GM23248 (cell line): ENCODE measurements at regions not wholly inside any gene's neighbourhood (a gene's known extent, or its start where the extent isn't known, plus 50 kb on each side); places are given as distances from the start of the nearest gene placed in this dataset.

Experiments used
- EZH2 ChIP-seq: fragments of 200-600 bp; sonication (generic); IDR thresholded peaks from 2 replicates; pipeline ENCODE4 v1.6.1; 2018; ENCODE audit warnings: antibody characterized with exemption, mild to moderate bottlenecking; ENCODE audit not compliant: insufficient read depth, poor library complexity, severe bottlenecking
- EZH2phosphoT487 ChIP-seq: fragments of 200-600 bp; sonication (generic); IDR thresholded peaks from 2 replicates; pipeline ENCODE4 v1.6.1; 2018; ENCODE audit warnings: antibody characterized with exemption, moderate library complexity, mild to moderate bottlenecking, low read depth; ENCODE audit not compliant: insufficient read depth

DNA sequence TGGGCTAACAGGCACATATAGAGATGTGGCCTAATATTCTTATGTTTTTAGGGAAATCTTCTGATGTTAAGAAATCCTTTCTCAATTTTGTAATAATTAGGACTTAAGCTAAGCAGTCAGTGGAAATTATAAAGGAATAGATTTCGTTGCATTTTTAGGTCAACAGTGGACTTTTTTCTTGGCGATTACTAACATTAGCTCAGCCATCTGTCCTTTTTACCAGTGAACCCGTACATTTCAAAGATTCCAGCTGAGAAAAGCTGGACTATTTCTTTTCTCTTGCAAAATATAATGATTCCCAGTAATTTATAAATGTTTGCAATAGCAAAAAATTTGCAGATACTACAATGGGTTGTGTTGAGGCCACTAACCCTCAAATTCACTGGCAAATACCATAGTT lies 54.9 kb upstream of the CA10 start:
- TF ChIP-seq EZH2phosphoT487 = no peak
- TF ChIP-seq EZH2 = no peak
